Upper lobe of left lung (tissue), 4 donors: ENCODE measurements at regions not wholly inside any gene's neighbourhood (a gene's known extent, or its start where the extent isn't known, plus 50 kb on each side); places are given as distances from the start of the nearest gene placed in this dataset.

Source experiments
- POLR2A ChIP-seq, 4 donors: fragments of 450-650 bp; IDR thresholded peaks; one replicate each; pipeline ENCODE4 v1.5.1; 2016 to 2017; ENCODE audit warnings: antibody characterized with exemption in 4 of 4, mild to moderate bottlenecking in 2 of 4
- TF ChIP-seq, protein P1 (sequence below), 6 experiments: fragments of 450-650 bp in 4 of 6; fragments of 200-600 bp in 2 of 6; sonication (generic) in 2 of 6; IDR thresholded peaks; one replicate each; pipeline ENCODE4 v1.5.1; 2016 to 2019; ENCODE audit warnings: antibody characterized with exemption in 6 of 6

- TF ChIP-seq POLR2A (IDR thresholded peaks at IDR 0.05) = no peak
- TF ChIP-seq, protein P1, sequence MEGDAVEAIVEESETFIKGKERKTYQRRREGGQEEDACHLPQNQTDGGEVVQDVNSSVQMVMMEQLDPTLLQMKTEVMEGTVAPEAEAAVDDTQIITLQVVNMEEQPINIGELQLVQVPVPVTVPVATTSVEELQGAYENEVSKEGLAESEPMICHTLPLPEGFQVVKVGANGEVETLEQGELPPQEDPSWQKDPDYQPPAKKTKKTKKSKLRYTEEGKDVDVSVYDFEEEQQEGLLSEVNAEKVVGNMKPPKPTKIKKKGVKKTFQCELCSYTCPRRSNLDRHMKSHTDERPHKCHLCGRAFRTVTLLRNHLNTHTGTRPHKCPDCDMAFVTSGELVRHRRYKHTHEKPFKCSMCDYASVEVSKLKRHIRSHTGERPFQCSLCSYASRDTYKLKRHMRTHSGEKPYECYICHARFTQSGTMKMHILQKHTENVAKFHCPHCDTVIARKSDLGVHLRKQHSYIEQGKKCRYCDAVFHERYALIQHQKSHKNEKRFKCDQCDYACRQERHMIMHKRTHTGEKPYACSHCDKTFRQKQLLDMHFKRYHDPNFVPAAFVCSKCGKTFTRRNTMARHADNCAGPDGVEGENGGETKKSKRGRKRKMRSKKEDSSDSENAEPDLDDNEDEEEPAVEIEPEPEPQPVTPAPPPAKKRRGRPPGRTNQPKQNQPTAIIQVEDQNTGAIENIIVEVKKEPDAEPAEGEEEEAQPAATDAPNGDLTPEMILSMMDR (IDR thresholded peaks at IDR 0.05) = no peak
These were observed 54.5 kb upstream of the IGF1 start for GRCh38 chr12:102534899-102535298.
